Suprapubic skin (tissue), 4 donors: ENCODE measurements at regions not wholly inside any gene's neighbourhood (a gene's known extent, or its start where the extent isn't known, plus 50 kb on each side); places are given as distances from the start of the nearest gene placed in this dataset.

ENCODE experiments used
- CTCF ChIP-seq, 2 donors: fragments of 200-600 bp in 1 of 2; fragments of 450-650 bp in 1 of 2; sonication (generic) in 1 of 2; IDR thresholded peaks; one replicate each; pipeline ENCODE4 v1.5.1; 2016 to 2019; ENCODE audit warnings: antibody characterized with exemption in 2 of 2, mild to moderate bottlenecking in 1 of 2, moderate library complexity in 1 of 2
- EP300 ChIP-seq: sonication (generic); formaldehyde crosslinking; IDR thresholded peaks from one replicate; pipeline ENCODE4 v1.6.1; 2017; ENCODE audit warnings: antibody characterized with exemption
- POLR2A ChIP-seq, 2 donors: fragments of 450-650 bp; IDR thresholded peaks; one replicate each; pipeline ENCODE4 v1.6.1; 2017; ENCODE audit warnings: antibody characterized with exemption in 2 of 2, mild to moderate bottlenecking in 2 of 2, moderate library complexity in 2 of 2
- POLR2AphosphoS5 ChIP-seq, 3 donors: sonication (generic); formaldehyde crosslinking; IDR thresholded peaks; one replicate each; pipeline ENCODE4 v1.6.1; 2017; ENCODE audit warnings: antibody characterized with exemption in 3 of 3

DNA sequence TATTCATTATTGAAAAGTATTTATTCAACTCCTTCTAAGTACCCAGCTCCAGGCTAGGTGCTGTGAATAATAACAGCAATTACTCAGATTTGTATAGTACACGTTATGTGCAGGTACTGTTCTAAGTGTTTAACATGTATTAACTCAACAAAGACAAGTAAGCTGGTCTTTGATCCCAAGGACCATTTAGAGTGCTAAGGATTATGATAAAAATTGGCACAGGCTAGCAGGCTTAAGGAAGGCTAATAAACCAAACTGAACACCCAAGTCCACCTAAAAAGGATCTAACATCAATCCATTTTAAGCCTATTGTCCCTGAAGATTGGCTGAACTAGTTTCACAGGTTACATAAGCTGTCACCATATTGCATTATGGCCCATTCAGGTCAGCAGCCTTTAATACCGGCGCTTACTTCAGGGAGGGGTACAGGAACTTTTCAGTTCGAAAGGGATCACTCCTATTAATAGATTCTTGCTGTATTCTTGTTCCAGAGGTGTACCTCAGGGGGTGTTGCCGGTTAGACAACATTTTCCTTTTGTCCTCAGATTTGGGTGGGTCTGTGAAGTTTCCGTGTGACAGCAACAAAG lies 99.0 kb upstream of the GMDS start:
- no peak for TF ChIP-seq EP300
- TF ChIP-seq POLR2AphosphoS5 (IDR thresholded peaks at IDR 0.05) = no peak
- no peak for TF ChIP-seq CTCF (IDR thresholded peaks at IDR 0.05)
- TF ChIP-seq POLR2A (IDR thresholded peaks at IDR 0.05) = no peak
